SHP77 treated with DMSO at 0.1 percent for 48 hours (cell line): ENCODE measurements at regions not wholly inside any gene's neighbourhood (a gene's known extent, or its start where the extent isn't known, plus 50 kb on each side); places are given as distances from the start of the nearest gene placed in this dataset.
"Not testable (repeated sequence)": the region's sequence is repeated elsewhere in the genome, so short reads cannot be mapped to it uniquely, and the experiment has no call there.

Experiments used
- DNase-seq: peaks from one replicate; lab custom pipeline; 2025; lab: John Stamatoyannopoulos, UW

- not testable (repeated sequence) for DNase-seq
Measured at GRCh38 chr1:146883190-146883589, 54.9 kb upstream of the NBPF12 start.

- DNase-seq: not testable (repeated sequence)
Measured at GRCh38 chr1:146881096-146881495, 57.0 kb upstream of the NBPF12 start.

GRCh38 chr1:146863799-146864319, 74.3 kb upstream of the NBPF12 start:
- DNase-seq: not testable (repeated sequence)

- DNase-seq: not testable (repeated sequence)
Measured at GRCh38 chr1:146853147-146853546, 85.0 kb upstream of the NBPF12 start.

- DNase-seq: not testable (repeated sequence)
Measured at GRCh38 chr1:146850352-146850889, 87.7 kb upstream of the NBPF12 start.

- not testable (repeated sequence) for DNase-seq
Measured at GRCh38 chr1:146838725-146839124, 99.4 kb upstream of the NBPF12 start.

- not testable (repeated sequence) for DNase-seq
Measured at GRCh38 chr1:146826957-146827356, 111.2 kb upstream of the NBPF12 start.

- DNase-seq: not testable (repeated sequence)
Measured at GRCh38 chr1:146794236-146794635, 143.9 kb upstream of the NBPF12 start.

- not testable (repeated sequence) for DNase-seq
Measured at GRCh38 chr1:146792725-146793124, 145.4 kb upstream of the NBPF12 start.

- DNase-seq: not testable (repeated sequence)
Measured at GRCh38 chr1:146784212-146784940, 153.7 kb upstream of the NBPF12 start.

- not testable (repeated sequence) for DNase-seq
Measured at GRCh38 chr1:146781235-146781634, 156.9 kb upstream of the NBPF12 start.

GRCh38 chr1:146777826-146778602, 160.1 kb upstream of the NBPF12 start:
- DNase-seq: not testable (repeated sequence)

GRCh38 chr1:146774988-146775387, 163.1 kb upstream of the NBPF12 start:
- not testable (repeated sequence) for DNase-seq

GRCh38 chr1:146774271-146774670, 163.9 kb upstream of the NBPF12 start:
- DNase-seq: not testable (repeated sequence)

GRCh38 chr1:146771409-146771808, 166.7 kb upstream of the NBPF12 start:
- not testable (repeated sequence) for DNase-seq

GRCh38 chr1:146770998-146771397, 167.1 kb upstream of the NBPF12 start:
- DNase-seq: not testable (repeated sequence)

GRCh38 chr1:146763234-146763633, 174.9 kb upstream of the NBPF12 start:
- not testable (repeated sequence) for DNase-seq

GRCh38 chr1:146756858-146757257, 181.3 kb upstream of the NBPF12 start:
- DNase-seq: not testable (repeated sequence)

GRCh38 chr1:146748686-146749085, 189.4 kb upstream of the NBPF12 start:
- not testable (repeated sequence) for DNase-seq

- peak; percentile 25 for DNase-seq
Measured at GRCh38 chr1:146731981-146732680, 206.0 kb upstream of the NBPF12 start.

- DNase-seq: not testable (repeated sequence)
Measured at GRCh38 chr1:146729642-146730344, 208.3 kb upstream of the NBPF12 start.
